ENCODE measurements at regions not wholly inside any gene's neighbourhood (a gene's known extent, or its start where the extent isn't known, plus 50 kb on each side); places are given as distances from the start of the nearest gene placed in this dataset.
A peak's percentile ranks its signal among the peaks of the same experiment; 100 is the strongest.

GRCh38 chr5:84453405-84453804 lies 68.7 kb upstream of the EDIL3 start:
- no peak for TF ChIP-seq CTCF (IDR thresholded peaks at IDR 0.05; ENCODE audit: extremely low read depth, low read depth, low read length)
- Histone ChIP-seq H3K27ac (ENCODE audit: low read depth, low read length) (no peak overlapping the region), H3K27me3 (ENCODE audit: insufficient read depth, low read length) (no peaks in the 10 kb centered on the region), H3K36me3 (ENCODE audit: insufficient read depth, low read length) (no peaks in the 10 kb centered on the region), H3K4me3 (ENCODE audit: insufficient read depth, low read length) (no peak overlapping the region), H4K20me1 (ENCODE audit: insufficient read depth, low read length) (no peaks in the 10 kb centered on the region), H3K4me2 (ENCODE audit: insufficient read depth, low read length) (no peak overlapping the region), H3K79me2 (ENCODE audit: insufficient read depth, low read length) (no peaks in the 10 kb centered on the region), H2AFZ (ENCODE audit: low read length) (no peak overlapping the region), H3K9me3 (ENCODE audit: low read depth, low read length) (no peaks in the 10 kb centered on the region), H3K4me1 (ENCODE audit: insufficient read depth, low read length) (peaks cover 4% of the 10 kb centered on the region)
- no peak for DNase-seq (ENCODE audit: insufficient read length, low spot score, missing footprints)

GRCh38 chr5:84450617-84451414 lies 66.1 kb upstream of the EDIL3 start:
- no peaks in the 10 kb centered on the region for H3K36me3 ChIP-seq (ENCODE audit: insufficient read depth, low read length)
- peak; percentile 55 for TF ChIP-seq CTCF (IDR thresholded peaks at IDR 0.05; ENCODE audit: extremely low read depth, low read depth, low read length)
- H3K9me3 ChIP-seq (ENCODE audit: low read depth, low read length) = no peaks in the 10 kb centered on the region
- no peak overlapping the region for H2AFZ ChIP-seq (ENCODE audit: low read length)
- peak; percentile 47 for DNase-seq (ENCODE audit: insufficient read length, low spot score, missing footprints)
- no peaks in the 10 kb centered on the region for H4K20me1 ChIP-seq (ENCODE audit: insufficient read depth, low read length)
- no peak overlapping the region for H3K27ac ChIP-seq (ENCODE audit: low read depth, low read length)
- H3K4me3 ChIP-seq (ENCODE audit: insufficient read depth, low read length) = no peak overlapping the region
- H3K27me3 ChIP-seq (ENCODE audit: insufficient read depth, low read length) = no peaks in the 10 kb centered on the region
- H3K79me2 ChIP-seq (ENCODE audit: insufficient read depth, low read length) = no peaks in the 10 kb centered on the region
- peaks cover 4% of the 10 kb centered on the region for H3K4me1 ChIP-seq (ENCODE audit: insufficient read depth, low read length)
- H3K4me2 ChIP-seq (ENCODE audit: insufficient read depth, low read length) = no peak overlapping the region

- H3K36me3 ChIP-seq (ENCODE audit: insufficient read depth, low read length) = no peaks in the 10 kb centered on the region
- H3K27me3 ChIP-seq (ENCODE audit: insufficient read depth, low read length) = no peaks in the 10 kb centered on the region
- H3K4me2 ChIP-seq (ENCODE audit: insufficient read depth, low read length) = no peak overlapping the region
- peak; percentile 68 for DNase-seq (ENCODE audit: insufficient read length, low spot score, missing footprints)
- no peaks in the 10 kb centered on the region for H4K20me1 ChIP-seq (ENCODE audit: insufficient read depth, low read length)
- H3K9me3 ChIP-seq (ENCODE audit: low read depth, low read length) = no peaks in the 10 kb centered on the region
- no peak overlapping the region for H3K27ac ChIP-seq (ENCODE audit: low read depth, low read length)
- no peak overlapping the region for H2AFZ ChIP-seq (ENCODE audit: low read length)
- peaks cover 4% of the 10 kb centered on the region for H3K4me1 ChIP-seq (ENCODE audit: insufficient read depth, low read length)
- TF ChIP-seq CTCF (IDR thresholded peaks at IDR 0.05; ENCODE audit: extremely low read depth, low read depth, low read length) = no peak
- no peak overlapping the region for H3K4me3 ChIP-seq (ENCODE audit: insufficient read depth, low read length)
- no peaks in the 10 kb centered on the region for H3K79me2 ChIP-seq (ENCODE audit: insufficient read depth, low read length)
Measured at GRCh38 chr5:84445049-84445685, 60.5 kb upstream of the EDIL3 start.

- no peaks in the 10 kb centered on the region for H3K36me3 ChIP-seq (ENCODE audit: insufficient read depth, low read length)
- no peak for DNase-seq (ENCODE audit: insufficient read length, low spot score, missing footprints)
Measured at GRCh38 chr5:84438456-84438855, 53.8 kb upstream of the EDIL3 start.

More at GRCh38 chr5:84438456-84438855, 53.8 kb upstream of the EDIL3 start:
- no peaks in the 10 kb centered on the region for H3K79me2 ChIP-seq (ENCODE audit: insufficient read depth, low read length)
- H3K4me2 ChIP-seq (ENCODE audit: insufficient read depth, low read length) = peak overlapping the region; percentile 52
- peaks cover 29% of the 10 kb centered on the region for H3K4me1 ChIP-seq (ENCODE audit: insufficient read depth, low read length)
- no peak overlapping the region for H2AFZ ChIP-seq (ENCODE audit: low read length)
- peak overlapping the region; percentile 84 for H3K27ac ChIP-seq (ENCODE audit: low read depth, low read length)
- TF ChIP-seq CTCF (IDR thresholded peaks at IDR 0.05; ENCODE audit: extremely low read depth, low read depth, low read length) = no peak
- no peaks in the 10 kb centered on the region for H3K27me3 ChIP-seq (ENCODE audit: insufficient read depth, low read length)
- H3K4me3 ChIP-seq (ENCODE audit: insufficient read depth, low read length) = no peak overlapping the region
- no peaks in the 10 kb centered on the region for H3K9me3 ChIP-seq (ENCODE audit: low read depth, low read length)
- no peaks in the 10 kb centered on the region for H4K20me1 ChIP-seq (ENCODE audit: insufficient read depth, low read length)

Measured in osteoblast (primary cell).